ENCODE measurements at regions not wholly inside any gene's neighbourhood (a gene's known extent, or its start where the extent isn't known, plus 50 kb on each side); places are given as distances from the start of the nearest gene placed in this dataset.

GRCh38 chr2:146259816-146260215 is 1585.0 kb upstream of the ACVR2A start (continued):
- TF ChIP-seq ZBTB33 (IDR thresholded peaks at IDR 0.05; ENCODE audit: extremely low read depth, insufficient replicate concordance, low read length) (no peak), FOSL1 (IDR thresholded peaks at IDR 0.05; ENCODE audit: low read depth) (no peak), ATF3 (IDR thresholded peaks at IDR 0.05) (no peak), POLR2A (IDR thresholded peaks at IDR 0.05; ENCODE audit: borderline replicate concordance, extremely low read depth, insufficient read depth, insufficient read length) (no peak), YY1 (IDR thresholded peaks at IDR 0.05; ENCODE audit: extremely low read depth, insufficient replicate concordance, low read depth, low read length) (no peak)

DNA sequence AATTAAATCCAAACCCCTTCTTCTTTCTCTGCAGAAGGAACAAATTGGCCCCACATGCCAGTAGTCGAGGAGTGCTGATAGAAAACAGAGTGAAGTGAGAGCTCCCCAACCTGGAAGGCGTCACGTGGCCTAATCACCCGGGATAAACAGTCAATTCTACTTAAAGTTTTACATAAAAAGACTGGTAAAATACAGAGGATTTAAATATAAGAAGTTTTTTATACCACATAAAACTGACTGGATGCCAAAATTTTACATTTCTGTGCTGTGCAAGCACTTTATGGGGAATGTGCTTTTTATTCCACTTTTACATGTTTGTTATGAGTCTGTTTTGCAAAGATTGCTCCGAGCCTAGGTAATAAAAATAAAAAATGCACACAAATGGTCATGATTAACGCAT is 1586.8 kb upstream of the ACVR2A start:
- H4K20me1 ChIP-seq (ENCODE audit: insufficient read depth) = no peaks in the 10 kb centered on the region
- intact Hi-C loops (cut with micrococcal nuclease) = no loop called here
- ATAC-seq (no peak), DNase-seq (ENCODE audit: low read depth, low spot score) (no peak)
- POLR2A ChIA-PET = no interaction called here
- no peak overlapping the region for H3K4me2 ChIP-seq (ENCODE audit: low read length)
- no TSS peak for BruUV-seq (replicated peaks)
- no peak overlapping the region for H3K4me3 ChIP-seq (replicated peaks in 1 of 2; ENCODE audit: low read depth in 1 of 2, low read length in 2 of 2)
- no peak overlapping the region for H3K9ac ChIP-seq (ENCODE audit: low read length)
- H2AFZ ChIP-seq (ENCODE audit: low read depth, low read length, poor library complexity, severe bottlenecking) = no peak overlapping the region
- RAD21 ChIA-PET (ENCODE audit: low non-redundant PET in 1 of 2, low total read pairs in 2 of 2, uncharacterized antibody in 2 of 2, unreplicated experiment in 2 of 2) = no interaction called here
- no peaks in the 10 kb centered on the region for H3K27me3 ChIP-seq (ENCODE audit: insufficient read depth, low read length)
- no peaks in the 10 kb centered on the region for H3K9me2 ChIP-seq (ENCODE audit: insufficient read depth)
- H3K36me3 ChIP-seq (ENCODE audit: control insufficient read depth in 1 of 2, insufficient read depth in 2 of 2, low read length in 2 of 2) = no peaks in the 10 kb centered on the region
- H3K9me3 ChIP-seq (ENCODE audit: control insufficient read depth in 1 of 2, insufficient read depth in 1 of 2, low read depth in 1 of 2, low read length in 2 of 2) = no peaks in the 10 kb centered on the region
- CTCF ChIA-PET = no interaction called here
- H3K4me1 ChIP-seq (ENCODE audit: control insufficient read depth in 1 of 2, insufficient read depth in 2 of 2, low read length in 2 of 2) = no peaks in the 10 kb centered on the region
- no peak overlapping the region for H3K27ac ChIP-seq (ENCODE audit: low read depth, low read length)
- no peaks in the 10 kb centered on the region for H3K79me2 ChIP-seq (ENCODE audit: insufficient read depth, low read length)
- TF ChIP-seq EGR1 (IDR thresholded peaks at IDR 0.05; ENCODE audit: low read depth) (no peak), ELF1 (IDR thresholded peaks at IDR 0.05; ENCODE audit: borderline replicate concordance, low read depth) (no peak), EZH2phosphoT487 (IDR thresholded peaks at IDR 0.05; ENCODE audit: borderline replicate concordance) (no peak), JUND (IDR thresholded peaks at IDR 0.05) (no peak), POLR2AphosphoS5 (IDR thresholded peaks at IDR 0.05; ENCODE audit: low read depth, low read length) (no peak), POLR2A (IDR thresholded peaks at IDR 0.05; ENCODE audit: borderline replicate concordance, extremely low read depth, insufficient read depth, insufficient read length) (no peak), SP1 (IDR thresholded peaks at IDR 0.05; ENCODE audit: low read depth) (no peak), SRF (IDR thresholded peaks at IDR 0.05; ENCODE audit: low read depth) (no peak), FOSL1 (IDR thresholded peaks at IDR 0.05; ENCODE audit: low read depth) (no peak), YY1 (IDR thresholded peaks at IDR 0.05; ENCODE audit: extremely low read depth, insufficient replicate concordance, low read depth, low read length) (no peak), ZNF274 (IDR thresholded peaks at IDR 0.05; ENCODE audit: low read depth, low read length) (no peak), ATF3 (IDR thresholded peaks at IDR 0.05) (no peak), RAD21 (IDR thresholded peaks at IDR 0.05; ENCODE audit: low read depth) (no peak), CEBPB (IDR thresholded peaks at IDR 0.05; ENCODE audit: low read depth) (no peak)
- TF ChIP-seq, protein P1, sequence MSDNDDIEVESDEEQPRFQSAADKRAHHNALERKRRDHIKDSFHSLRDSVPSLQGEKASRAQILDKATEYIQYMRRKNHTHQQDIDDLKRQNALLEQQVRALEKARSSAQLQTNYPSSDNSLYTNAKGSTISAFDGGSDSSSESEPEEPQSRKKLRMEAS (IDR thresholded peaks at IDR 0.05) = no peak
- TF ChIP-seq, protein P2, sequence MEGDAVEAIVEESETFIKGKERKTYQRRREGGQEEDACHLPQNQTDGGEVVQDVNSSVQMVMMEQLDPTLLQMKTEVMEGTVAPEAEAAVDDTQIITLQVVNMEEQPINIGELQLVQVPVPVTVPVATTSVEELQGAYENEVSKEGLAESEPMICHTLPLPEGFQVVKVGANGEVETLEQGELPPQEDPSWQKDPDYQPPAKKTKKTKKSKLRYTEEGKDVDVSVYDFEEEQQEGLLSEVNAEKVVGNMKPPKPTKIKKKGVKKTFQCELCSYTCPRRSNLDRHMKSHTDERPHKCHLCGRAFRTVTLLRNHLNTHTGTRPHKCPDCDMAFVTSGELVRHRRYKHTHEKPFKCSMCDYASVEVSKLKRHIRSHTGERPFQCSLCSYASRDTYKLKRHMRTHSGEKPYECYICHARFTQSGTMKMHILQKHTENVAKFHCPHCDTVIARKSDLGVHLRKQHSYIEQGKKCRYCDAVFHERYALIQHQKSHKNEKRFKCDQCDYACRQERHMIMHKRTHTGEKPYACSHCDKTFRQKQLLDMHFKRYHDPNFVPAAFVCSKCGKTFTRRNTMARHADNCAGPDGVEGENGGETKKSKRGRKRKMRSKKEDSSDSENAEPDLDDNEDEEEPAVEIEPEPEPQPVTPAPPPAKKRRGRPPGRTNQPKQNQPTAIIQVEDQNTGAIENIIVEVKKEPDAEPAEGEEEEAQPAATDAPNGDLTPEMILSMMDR (IDR thresholded peaks at IDR 0.05 in 2 of 3, conservative IDR thresholded peaks at IDR 0.05 in 1 of 3; ENCODE audit: borderline replicate concordance in 1 of 3, insufficient read depth in 1 of 3, low read depth in 2 of 3, low read length in 2 of 3) = no peak
- TF ChIP-seq, protein P3, sequence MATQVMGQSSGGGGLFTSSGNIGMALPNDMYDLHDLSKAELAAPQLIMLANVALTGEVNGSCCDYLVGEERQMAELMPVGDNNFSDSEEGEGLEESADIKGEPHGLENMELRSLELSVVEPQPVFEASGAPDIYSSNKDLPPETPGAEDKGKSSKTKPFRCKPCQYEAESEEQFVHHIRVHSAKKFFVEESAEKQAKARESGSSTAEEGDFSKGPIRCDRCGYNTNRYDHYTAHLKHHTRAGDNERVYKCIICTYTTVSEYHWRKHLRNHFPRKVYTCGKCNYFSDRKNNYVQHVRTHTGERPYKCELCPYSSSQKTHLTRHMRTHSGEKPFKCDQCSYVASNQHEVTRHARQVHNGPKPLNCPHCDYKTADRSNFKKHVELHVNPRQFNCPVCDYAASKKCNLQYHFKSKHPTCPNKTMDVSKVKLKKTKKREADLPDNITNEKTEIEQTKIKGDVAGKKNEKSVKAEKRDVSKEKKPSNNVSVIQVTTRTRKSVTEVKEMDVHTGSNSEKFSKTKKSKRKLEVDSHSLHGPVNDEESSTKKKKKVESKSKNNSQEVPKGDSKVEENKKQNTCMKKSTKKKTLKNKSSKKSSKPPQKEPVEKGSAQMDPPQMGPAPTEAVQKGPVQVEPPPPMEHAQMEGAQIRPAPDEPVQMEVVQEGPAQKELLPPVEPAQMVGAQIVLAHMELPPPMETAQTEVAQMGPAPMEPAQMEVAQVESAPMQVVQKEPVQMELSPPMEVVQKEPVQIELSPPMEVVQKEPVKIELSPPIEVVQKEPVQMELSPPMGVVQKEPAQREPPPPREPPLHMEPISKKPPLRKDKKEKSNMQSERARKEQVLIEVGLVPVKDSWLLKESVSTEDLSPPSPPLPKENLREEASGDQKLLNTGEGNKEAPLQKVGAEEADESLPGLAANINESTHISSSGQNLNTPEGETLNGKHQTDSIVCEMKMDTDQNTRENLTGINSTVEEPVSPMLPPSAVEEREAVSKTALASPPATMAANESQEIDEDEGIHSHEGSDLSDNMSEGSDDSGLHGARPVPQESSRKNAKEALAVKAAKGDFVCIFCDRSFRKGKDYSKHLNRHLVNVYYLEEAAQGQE (IDR thresholded peaks at IDR 0.05; ENCODE audit: low read depth) = no peak
